ENCODE measurements at regions not wholly inside any gene's neighbourhood (a gene's known extent, or its start where the extent isn't known, plus 50 kb on each side); places are given as distances from the start of the nearest gene placed in this dataset.

GRCh38 chr6:66638099-66638498 lies 931.1 kb upstream of the EYS start:
- no peak for TF ChIP-seq CTCF (IDR thresholded peaks at IDR 0.05; ENCODE audit: low read length)
- TF ChIP-seq EZH2 (optimal IDR thresholded peaks at IDR 0.05; ENCODE audit: low read depth, low read length): no peak
